GM23248 (cell line): ENCODE measurements at regions not wholly inside any gene's neighbourhood (a gene's known extent, or its start where the extent isn't known, plus 50 kb on each side); places are given as distances from the start of the nearest gene placed in this dataset.

Source experiments
- EZH2 ChIP-seq: fragments of 200-600 bp; sonication (generic); IDR thresholded peaks from 2 replicates; pipeline ENCODE4 v1.6.1; 2018; ENCODE audit warnings: antibody characterized with exemption, mild to moderate bottlenecking; ENCODE audit not compliant: insufficient read depth, poor library complexity, severe bottlenecking
- EZH2phosphoT487 ChIP-seq: fragments of 200-600 bp; sonication (generic); IDR thresholded peaks from 2 replicates; pipeline ENCODE4 v1.6.1; 2018; ENCODE audit warnings: antibody characterized with exemption, moderate library complexity, mild to moderate bottlenecking, low read depth; ENCODE audit not compliant: insufficient read depth

- TF ChIP-seq EZH2 (no peak), EZH2phosphoT487 (no peak)
These were observed 326.1 kb upstream of the SKOR2 start for GRCh38 chr18:47577520-47577919.
